Heart left ventricle (tissue), 16 donors: ENCODE measurements at regions not wholly inside any gene's neighbourhood (a gene's known extent, or its start where the extent isn't known, plus 50 kb on each side); places are given as distances from the start of the nearest gene placed in this dataset.

ENCODE experiments used
- ATAC-seq, 4 donors: fragments of 200-7000 bp; cut with Tn5 transposase; one replicate each; pipeline ENCODE4 v1.9.1; 2020 to 2022; ENCODE audit warnings: moderate library complexity in 4 of 4, mild to moderate bottlenecking in 3 of 4, moderate number of reproducible peaks in 1 of 4
- DNase-seq, 5 donors: peaks; one replicate each; pipeline ENCODE4 v3.0.0-alpha.2; 2020
- H3K27ac ChIP-seq, 12 donors: fragments of 200-600 bp; sonication (generic) in 4 of 12; one replicate each; pipeline versions ENCODE4 v1.5.0 to v1.8.0; 2016 to 2022; ENCODE audit warnings: mild to moderate bottlenecking in 2 of 12
- H3K27me3 ChIP-seq, 9 donors: fragments of 200-600 bp; sonication (generic) in 2 of 9; one replicate each; pipeline versions ENCODE4 v1.5.1 to v1.8.0; 2016 to 2022; ENCODE audit warnings: mild to moderate bottlenecking in 3 of 9
- H3K36me3 ChIP-seq, 9 donors: fragments of 200-600 bp; sonication (generic) in 2 of 9; one replicate each; pipeline versions ENCODE4 v1.5.0 to v1.8.0; 2018 to 2022; ENCODE audit warnings: mild to moderate bottlenecking in 2 of 9
- H3K4me1 ChIP-seq, 12 donors: fragments of 200-600 bp; sonication (generic) in 4 of 12; one replicate each; pipeline versions ENCODE4 v1.5.0 to v1.8.0; 2016 to 2022; ENCODE audit warnings: mild to moderate bottlenecking in 3 of 12
- H3K4me3 ChIP-seq, 12 donors: fragments of 200-600 bp; sonication (generic) in 4 of 12; one replicate each; pipeline versions ENCODE4 v1.5.0 to v1.8.0; 2017 to 2022; ENCODE audit warnings: mild to moderate bottlenecking in 9 of 12, moderate library complexity in 4 of 12
- H3K9me3 ChIP-seq, 12 donors: fragments of 200-600 bp; sonication (generic) in 4 of 12; one replicate each; pipeline versions ENCODE4 v1.5.0 to v1.8.0; 2016 to 2022; ENCODE audit warnings: mild to moderate bottlenecking in 1 of 12
- CTCF ChIP-seq, 12 donors: fragments of 200-600 bp; sonication (generic) in 4 of 12; IDR thresholded peaks; one replicate each; pipeline versions ENCODE4 v1.5.0 to v1.8.0; 2018 to 2022; ENCODE audit warnings: antibody characterized with exemption in 12 of 12, mild to moderate bottlenecking in 5 of 12
- POLR2A ChIP-seq, 2 donors: fragments of 450-650 bp; IDR thresholded peaks; one replicate each; pipeline ENCODE4 v1.6.1; 2017; ENCODE audit warnings: antibody characterized with exemption in 2 of 2, mild to moderate bottlenecking in 2 of 2, moderate library complexity in 2 of 2
- WGBS, 4 donors: extraction: QIAGEN DNeasy Blood & Tissue Kit in 2 of 4; methylation state at CpG; one replicate each; pipeline versions ENCODE4 v1.1.5 to v1.1.7; 2013 to 2018; 5-methylcytosine and 5-hydroxymethylcytosine counted together
- intact Hi-C, 10 donors: fragments of 100-400 bp; cut with DNase I; formaldehyde crosslinking; loops; one replicate each; pipeline versions ENCODE4 v1.11.1 to v1.14.2; 2022
- donor health status: ischemic (EF 13 %, LVEDD 7.1; RV severe dilation, severe dysfunction).
- donor health status: healthy with polysubstance abuse.
- donor health status: DM: no; HTN: yes; CAD: no.
- donor health status: DM: no; HTN: no; CAD: no.
- donor health status: ischemic (EF 25% LVEDD 6.9; RV normal size, moderate dysfunction).
- donor health status: ischemic (EF 25% LVEDD 5.7; RV mildly dilated, moderate dysfunction).
- donor health status: healthy.
- donor health status: DM: yes; HTN: yes; CAD: no.
- donor health status: ischemic (EF 35%, LVEDD 5.7; RV mildly dilated, moderate dysfunction).
- donor health status: nonischemic (EF 11% LVEDD 7.7; RV severe dilation, severe dysfunction).
- donor health status: DM: yes; HTN: yes; CAD: no.
- donor health status: PGD.
- donor health status: ischemic (EF 29% LVEDD 5.4; RV normal size, mild dysfunction).
- donor health status: nonischemic (EF 23%, LVEDD 6.1; RV moderate dilation, normal function).

GRCh38 chr20:21586682-21587081 is 72.8 kb upstream of the NKX2-2 start:
- DNase-seq (no peak), ATAC-seq (peak in 1 of 4 donors; percentile 22)
- peaks cover 0 to 19% (median under 1%) of the 10 kb centered on the region in 9 donors for H3K27me3 ChIP-seq
- no peak for TF ChIP-seq CTCF (IDR thresholded peaks at IDR 0.05)
- TF ChIP-seq POLR2A (IDR thresholded peaks at IDR 0.05): no peak
- H3K4me3 ChIP-seq: no peak overlapping the region
- whole genome bisulfite sequencing, 4 donors: 72 to 88% (median 80%) methylated on average over 2 to 4 of the region's 4 CpGs
- H3K4me1 ChIP-seq: no peaks in the 10 kb centered on the region
- no peaks in the 10 kb centered on the region for H3K9me3 ChIP-seq
- no peak overlapping the region for H3K27ac ChIP-seq
- H3K36me3 ChIP-seq: no peaks in the 10 kb centered on the region
- intact Hi-C loops: no loop called here

- H3K9me3 ChIP-seq: no peaks in the 10 kb centered on the region
- intact Hi-C loops: loop anchor here in 1 of 10 donors (5.0 kb wide), 1 partner anchor 39 kb away; no protein-coding TSS in a partner anchor
- WGBS, 4 donors: 83 to 85% (median 85%) methylated on average over 10 of the region's 10 CpGs
- DNase-seq (no peak), ATAC-seq (no peak)
- no peaks in the 10 kb centered on the region for H3K4me1 ChIP-seq
- TF ChIP-seq CTCF (IDR thresholded peaks at IDR 0.05) (no peak), POLR2A (IDR thresholded peaks at IDR 0.05) (no peak)
- no peak overlapping the region for H3K27ac ChIP-seq
- H3K36me3 ChIP-seq: no peaks in the 10 kb centered on the region
- H3K27me3 ChIP-seq: peaks cover 0 to 46% (median 6%) of the 10 kb centered on the region in 9 donors
- H3K4me3 ChIP-seq: no peak overlapping the region
Observed at GRCh38 chr20:21583486-21584168, 69.8 kb upstream of the NKX2-2 start.

DNA sequence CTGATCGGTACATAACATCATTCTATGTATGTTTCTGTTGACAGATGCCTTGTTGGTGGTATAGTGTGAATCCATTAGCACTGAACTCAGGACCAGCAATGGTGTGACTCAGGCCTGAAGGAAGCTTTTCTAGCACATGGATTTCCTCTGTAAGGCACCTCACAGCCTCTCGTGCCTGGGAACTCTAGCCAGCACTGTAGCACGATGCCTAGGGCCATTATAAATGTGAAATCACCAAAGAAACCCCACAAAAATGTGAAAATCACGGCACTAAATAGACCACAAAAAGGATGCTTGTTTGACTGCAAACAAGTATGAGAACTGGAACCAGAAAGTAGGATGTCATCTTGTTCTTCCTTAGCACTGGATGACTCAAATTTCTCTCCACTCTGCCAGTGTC is 63.7 kb upstream of the NKX2-2 start:
- H3K4me1 ChIP-seq: no peaks in the 10 kb centered on the region
- intact Hi-C loops: loop anchor here in 1 of 10 donors (10.0 kb wide), 1 partner anchor 343 kb away; no protein-coding TSS in a partner anchor
- no peak for ATAC-seq
- DNase-seq: no peak
- H3K27ac ChIP-seq: no peak overlapping the region
- H3K36me3 ChIP-seq: no peaks in the 10 kb centered on the region
- peaks cover 0 to 44% (median 7%) of the 10 kb centered on the region in 9 donors for H3K27me3 ChIP-seq
- no peak for TF ChIP-seq POLR2A (IDR thresholded peaks at IDR 0.05)
- 57 to 73% (median 62%) methylated on average over 4 of the region's 4 CpGs for WGBS, 4 donors
- no peaks in the 10 kb centered on the region for H3K9me3 ChIP-seq
- H3K4me3 ChIP-seq: no peak overlapping the region

DNA sequence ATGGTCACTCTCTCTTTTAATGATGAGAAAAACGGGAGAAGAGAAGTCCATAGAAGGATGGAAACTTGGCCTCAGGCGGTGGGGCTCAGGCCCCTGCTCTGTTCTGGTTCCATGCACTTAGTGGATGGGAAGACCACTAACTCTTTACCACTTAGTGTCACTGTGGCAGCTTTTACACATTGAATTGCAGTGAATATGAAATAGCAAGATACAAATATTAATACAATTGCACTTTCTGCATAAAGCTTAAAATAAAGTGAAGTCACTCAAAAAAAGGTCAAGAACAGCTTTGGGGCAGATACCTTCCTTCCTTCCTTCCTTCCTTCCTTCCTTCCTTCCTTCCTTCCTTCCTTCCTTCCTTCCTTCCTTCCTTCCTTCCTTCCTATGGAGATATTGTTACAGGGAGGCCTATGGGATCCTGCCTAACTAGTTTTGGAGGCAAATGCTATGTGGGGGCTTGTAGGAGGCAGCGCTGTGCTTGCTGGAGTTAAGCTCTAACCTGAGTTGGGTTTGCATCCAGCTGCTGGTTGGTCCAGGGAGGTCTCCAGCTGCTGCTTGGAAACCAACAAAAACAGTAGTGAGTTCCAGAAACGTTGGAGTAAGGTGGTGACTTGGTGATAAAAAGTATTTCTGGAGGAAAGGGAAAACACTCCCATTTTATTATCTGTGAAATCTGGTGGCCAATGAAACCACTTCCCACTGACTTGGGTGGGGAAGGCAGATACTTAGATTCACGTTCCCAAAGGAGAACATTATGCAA is 62.3 kb upstream of the NKX2-2 start:
- DNase-seq (no peak), ATAC-seq (no peak)
- H3K4me1 ChIP-seq: no peaks in the 10 kb centered on the region
- WGBS, 4 donors: 52 to 60% (median 57%) methylated on average over 5 of the region's 5 CpGs
- H3K27ac ChIP-seq: no peak overlapping the region
- intact Hi-C loops: loop anchor here in 1 of 10 donors (10.0 kb wide), 1 partner anchor 341 kb away; no protein-coding TSS in a partner anchor
- H3K27me3 ChIP-seq: peaks cover 0 to 53% (median 10%) of the 10 kb centered on the region in 9 donors
- no peak for TF ChIP-seq CTCF (IDR thresholded peaks at IDR 0.05)
- TF ChIP-seq POLR2A (IDR thresholded peaks at IDR 0.05): no peak
- no peak overlapping the region for H3K4me3 ChIP-seq
- no peaks in the 10 kb centered on the region for H3K36me3 ChIP-seq
- no peaks in the 10 kb centered on the region for H3K9me3 ChIP-seq
